Right lobe of liver (tissue), 4 donors: ENCODE measurements at regions not wholly inside any gene's neighbourhood (a gene's known extent, or its start where the extent isn't known, plus 50 kb on each side); places are given as distances from the start of the nearest gene placed in this dataset.

Source experiments
- POLR2A ChIP-seq: fragments of 450-650 bp; IDR thresholded peaks from one replicate; pipeline ENCODE4 v1.6.1; 2017; ENCODE audit warnings: antibody characterized with exemption, mild to moderate bottlenecking
- TF ChIP-seq, protein P1 (sequence below), 4 donors: fragments of 200-600 bp in 3 of 4; fragments of 450-650 bp in 1 of 4; IDR thresholded peaks; one replicate each; pipeline versions ENCODE4 v1.5.1 to v1.8.0; 2016 to 2022; ENCODE audit warnings: antibody characterized with exemption in 4 of 4, mild to moderate bottlenecking in 2 of 4
- donor health status: DM: no; HTN: no; CAD: no.
- donor health status: DM: no; HTN: no; CAD: no.
- donor health status: DM: no; HTN: yes; CAD: no.

DNA sequence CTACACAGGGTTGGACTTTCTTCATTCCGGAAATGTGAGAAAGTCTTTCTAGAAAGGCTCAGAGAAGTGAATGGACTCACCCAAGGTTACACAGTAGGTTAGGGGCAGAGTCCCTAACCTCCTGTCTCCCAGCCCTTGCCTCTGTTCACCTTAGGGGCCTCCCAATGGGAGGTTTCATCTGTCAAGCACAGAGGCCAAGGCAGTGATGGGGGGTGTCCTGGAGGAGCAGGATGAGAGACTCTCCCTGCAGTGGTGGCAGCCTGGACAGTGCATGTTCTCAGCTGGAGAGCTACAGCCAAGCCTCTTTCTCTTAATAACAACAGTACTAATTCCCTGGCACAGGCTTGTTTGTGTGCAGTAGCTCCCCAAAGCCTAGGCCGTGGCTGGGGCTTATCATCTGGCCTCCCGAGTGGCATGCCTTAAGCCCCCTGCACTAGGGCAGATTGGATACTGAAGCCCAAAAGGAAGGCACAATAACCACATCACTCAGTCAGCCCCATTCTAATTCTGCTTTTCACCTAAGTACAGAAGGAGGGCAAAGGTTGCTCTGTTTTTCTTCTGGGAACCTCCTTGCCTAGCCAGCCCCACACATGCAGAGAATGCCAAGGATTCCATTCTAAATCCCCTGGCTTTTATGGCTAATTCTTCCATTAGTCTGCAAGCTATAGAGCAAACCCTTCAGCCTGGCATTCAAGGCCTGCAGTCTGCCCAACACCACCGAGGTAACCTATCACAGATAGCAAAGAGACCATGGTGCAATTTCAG lies 50.2 kb upstream of the XPA start:
- TF ChIP-seq, protein P1, sequence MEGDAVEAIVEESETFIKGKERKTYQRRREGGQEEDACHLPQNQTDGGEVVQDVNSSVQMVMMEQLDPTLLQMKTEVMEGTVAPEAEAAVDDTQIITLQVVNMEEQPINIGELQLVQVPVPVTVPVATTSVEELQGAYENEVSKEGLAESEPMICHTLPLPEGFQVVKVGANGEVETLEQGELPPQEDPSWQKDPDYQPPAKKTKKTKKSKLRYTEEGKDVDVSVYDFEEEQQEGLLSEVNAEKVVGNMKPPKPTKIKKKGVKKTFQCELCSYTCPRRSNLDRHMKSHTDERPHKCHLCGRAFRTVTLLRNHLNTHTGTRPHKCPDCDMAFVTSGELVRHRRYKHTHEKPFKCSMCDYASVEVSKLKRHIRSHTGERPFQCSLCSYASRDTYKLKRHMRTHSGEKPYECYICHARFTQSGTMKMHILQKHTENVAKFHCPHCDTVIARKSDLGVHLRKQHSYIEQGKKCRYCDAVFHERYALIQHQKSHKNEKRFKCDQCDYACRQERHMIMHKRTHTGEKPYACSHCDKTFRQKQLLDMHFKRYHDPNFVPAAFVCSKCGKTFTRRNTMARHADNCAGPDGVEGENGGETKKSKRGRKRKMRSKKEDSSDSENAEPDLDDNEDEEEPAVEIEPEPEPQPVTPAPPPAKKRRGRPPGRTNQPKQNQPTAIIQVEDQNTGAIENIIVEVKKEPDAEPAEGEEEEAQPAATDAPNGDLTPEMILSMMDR (IDR thresholded peaks at IDR 0.05), result no peak
- TF ChIP-seq POLR2A, result no peak
